HCT116 (cell line): ENCODE measurements at regions not wholly inside any gene's neighbourhood (a gene's known extent, or its start where the extent isn't known, plus 50 kb on each side); places are given as distances from the start of the nearest gene placed in this dataset.

Source experiments
- EGR1 ChIP-seq: IDR thresholded peaks from 2 replicates; pipeline ENCODE4 v1.6.1; 2012; ENCODE audit warnings: low read depth
- JUND ChIP-seq: IDR thresholded peaks from 2 replicates; pipeline ENCODE4 v1.6.1; 2012
- TF ChIP-seq, protein P1 (sequence below), 3 experiments: fragments of 200-600 bp in 1 of 3; sonication (generic) in 1 of 3; IDR thresholded peaks in 2 of 3; conservative IDR thresholded peaks in 1 of 3; 2 replicates each; pipeline ENCODE4 v1.5.1; 2012 to 2017; ENCODE audit warnings: low read depth in 2 of 3, low read length in 2 of 3, antibody characterized with exemption in 1 of 3, borderline replicate concordance in 1 of 3, control low read depth in 1 of 3, mild to moderate bottlenecking in 1 of 3, mixed read lengths in 1 of 3, mixed run types in 1 of 3, moderate library complexity in 1 of 3; ENCODE audit not compliant: insufficient read depth in 1 of 3

DNA sequence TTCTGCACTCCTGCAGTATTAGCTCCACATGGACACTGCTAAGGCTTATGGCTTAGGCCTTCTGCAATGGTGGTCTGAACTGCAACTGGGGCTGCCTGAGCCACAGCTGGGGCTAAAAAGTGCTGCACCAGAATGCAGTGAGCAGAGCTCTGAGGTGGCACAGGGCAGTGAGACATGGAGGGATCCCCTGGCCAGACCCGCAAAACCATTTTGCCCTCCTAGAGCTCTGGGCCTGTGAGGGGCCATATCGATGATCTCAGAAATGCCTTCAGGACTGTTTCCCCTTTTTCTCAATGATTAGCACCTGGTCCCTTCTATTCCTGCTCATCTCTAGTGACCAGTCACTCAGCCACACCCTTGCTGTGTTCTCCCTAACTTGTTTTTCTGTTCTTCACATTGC lies 397.7 kb downstream of the UQCRFS1 start:
- TF ChIP-seq, protein P1, sequence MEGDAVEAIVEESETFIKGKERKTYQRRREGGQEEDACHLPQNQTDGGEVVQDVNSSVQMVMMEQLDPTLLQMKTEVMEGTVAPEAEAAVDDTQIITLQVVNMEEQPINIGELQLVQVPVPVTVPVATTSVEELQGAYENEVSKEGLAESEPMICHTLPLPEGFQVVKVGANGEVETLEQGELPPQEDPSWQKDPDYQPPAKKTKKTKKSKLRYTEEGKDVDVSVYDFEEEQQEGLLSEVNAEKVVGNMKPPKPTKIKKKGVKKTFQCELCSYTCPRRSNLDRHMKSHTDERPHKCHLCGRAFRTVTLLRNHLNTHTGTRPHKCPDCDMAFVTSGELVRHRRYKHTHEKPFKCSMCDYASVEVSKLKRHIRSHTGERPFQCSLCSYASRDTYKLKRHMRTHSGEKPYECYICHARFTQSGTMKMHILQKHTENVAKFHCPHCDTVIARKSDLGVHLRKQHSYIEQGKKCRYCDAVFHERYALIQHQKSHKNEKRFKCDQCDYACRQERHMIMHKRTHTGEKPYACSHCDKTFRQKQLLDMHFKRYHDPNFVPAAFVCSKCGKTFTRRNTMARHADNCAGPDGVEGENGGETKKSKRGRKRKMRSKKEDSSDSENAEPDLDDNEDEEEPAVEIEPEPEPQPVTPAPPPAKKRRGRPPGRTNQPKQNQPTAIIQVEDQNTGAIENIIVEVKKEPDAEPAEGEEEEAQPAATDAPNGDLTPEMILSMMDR (IDR thresholded peaks at IDR 0.05 in 2 of 3, conservative IDR thresholded peaks at IDR 0.05 in 1 of 3; ENCODE audit: borderline replicate concordance in 1 of 3, insufficient read depth in 1 of 3, low read depth in 2 of 3, low read length in 2 of 3), result no peak
- TF ChIP-seq JUND (no peak), EGR1 (no peak)
